ENCODE measurements at regions not wholly inside any gene's neighbourhood (a gene's known extent, or its start where the extent isn't known, plus 50 kb on each side); places are given as distances from the start of the nearest gene placed in this dataset.

GRCh38 chr5:108615216-108615615 lies 132.5 kb upstream of the FER start:
- Histone ChIP-seq H3K9ac (ENCODE audit: low read length) (no peak overlapping the region), H3K36me3 (ENCODE audit: low read length) (no peaks in the 10 kb centered on the region), H2AFZ (ENCODE audit: low read depth, low read length, severe bottlenecking) (no peak overlapping the region), H3K27ac (ENCODE audit: low read depth, low read length) (no peak overlapping the region), H3K9me2 (replicated peaks; ENCODE audit: insufficient read depth, low read length) (peaks cover 4% of the 10 kb centered on the region; the same call in 1 of the 2 replicates), H3K27me3 (ENCODE audit: low read length) (no peaks in the 10 kb centered on the region), H4K20me1 (ENCODE audit: low read depth, low read length) (no peaks in the 10 kb centered on the region), H3K79me2 (ENCODE audit: insufficient read depth, low read length) (no peaks in the 10 kb centered on the region), H3F3A (ENCODE audit: insufficient read depth) (no peaks in the 10 kb centered on the region), H3K4me2 (ENCODE audit: low read depth, low read length, poor library complexity, severe bottlenecking) (no peak overlapping the region), H3K4me3 (ENCODE audit: insufficient read depth, low read length, poor library complexity, severe bottlenecking) (no peak overlapping the region), H3K9me3 (ENCODE audit: insufficient read depth, low read length) (no peaks in the 10 kb centered on the region)
- TF ChIP-seq CTCF (IDR thresholded peaks at IDR 0.05; ENCODE audit: insufficient read depth, low read length, poor library complexity, severe bottlenecking) = no peak
- no peak for TF ChIP-seq EZH2phosphoT487 (conservative IDR thresholded peaks at IDR 0.05; ENCODE audit: low read length)

DNA sequence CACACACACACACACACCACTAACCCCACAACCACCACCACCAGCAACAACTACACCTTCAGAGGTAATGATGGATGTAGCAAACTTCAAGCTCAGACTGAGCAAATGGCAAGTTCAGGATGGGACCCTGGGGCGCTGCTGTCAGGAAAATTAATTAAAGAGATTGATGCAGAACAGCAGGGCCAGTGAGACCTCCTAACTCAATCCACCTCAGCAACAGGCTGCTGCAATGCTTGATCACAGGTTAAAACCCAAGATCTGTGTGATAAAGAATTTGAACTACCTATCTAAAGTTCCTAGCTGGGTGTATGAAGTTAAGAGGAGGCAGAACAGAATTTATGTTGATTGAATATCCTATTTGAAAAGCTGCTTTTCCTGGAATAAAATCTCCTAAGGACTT lies 140.3 kb upstream of the FER start:
- Histone ChIP-seq H3K9me3 (ENCODE audit: insufficient read depth, low read length) (no peaks in the 10 kb centered on the region), H3K27ac (ENCODE audit: low read depth, low read length) (no peak overlapping the region), H3F3A (ENCODE audit: insufficient read depth) (no peaks in the 10 kb centered on the region), H3K79me2 (ENCODE audit: insufficient read depth, low read length) (no peaks in the 10 kb centered on the region), H3K4me3 (ENCODE audit: insufficient read depth, low read length, poor library complexity, severe bottlenecking) (no peak overlapping the region), H3K9me2 (replicated peaks; ENCODE audit: insufficient read depth, low read length) (no peaks in the 10 kb centered on the region), H3K4me2 (ENCODE audit: low read depth, low read length, poor library complexity, severe bottlenecking) (no peak overlapping the region), H2AFZ (ENCODE audit: low read depth, low read length, severe bottlenecking) (no peak overlapping the region), H3K9ac (ENCODE audit: low read length) (no peak overlapping the region), H4K20me1 (ENCODE audit: low read depth, low read length) (no peaks in the 10 kb centered on the region), H3K27me3 (ENCODE audit: low read length) (no peaks in the 10 kb centered on the region), H3K36me3 (ENCODE audit: low read length) (no peaks in the 10 kb centered on the region)
- TF ChIP-seq CTCF (IDR thresholded peaks at IDR 0.05; ENCODE audit: insufficient read depth, low read length, poor library complexity, severe bottlenecking) = no peak
- TF ChIP-seq EZH2phosphoT487 (conservative IDR thresholded peaks at IDR 0.05; ENCODE audit: low read length) = no peak

GRCh38 chr5:108606185-108606584 lies 141.5 kb upstream of the FER start:
- Histone ChIP-seq H4K20me1 (ENCODE audit: low read depth, low read length) (no peaks in the 10 kb centered on the region), H3F3A (ENCODE audit: insufficient read depth) (no peaks in the 10 kb centered on the region), H3K79me2 (ENCODE audit: insufficient read depth, low read length) (no peaks in the 10 kb centered on the region), H3K4me3 (ENCODE audit: insufficient read depth, low read length, poor library complexity, severe bottlenecking) (no peak overlapping the region), H3K27me3 (ENCODE audit: low read length) (no peaks in the 10 kb centered on the region), H3K9me3 (ENCODE audit: insufficient read depth, low read length) (no peaks in the 10 kb centered on the region), H3K9ac (ENCODE audit: low read length) (no peak overlapping the region), H3K9me2 (replicated peaks; ENCODE audit: insufficient read depth, low read length) (no peaks in the 10 kb centered on the region), H2AFZ (ENCODE audit: low read depth, low read length, severe bottlenecking) (no peak overlapping the region), H3K4me2 (ENCODE audit: low read depth, low read length, poor library complexity, severe bottlenecking) (no peak overlapping the region), H3K27ac (ENCODE audit: low read depth, low read length) (no peak overlapping the region), H3K36me3 (ENCODE audit: low read length) (no peaks in the 10 kb centered on the region)
- no peak for TF ChIP-seq EZH2phosphoT487 (conservative IDR thresholded peaks at IDR 0.05; ENCODE audit: low read length)
- TF ChIP-seq CTCF (IDR thresholded peaks at IDR 0.05; ENCODE audit: insufficient read depth, low read length, poor library complexity, severe bottlenecking) = no peak

Measured in SU-DHL-6 (cell line).